ENCODE measurements at regions not wholly inside any gene's neighbourhood (a gene's known extent, or its start where the extent isn't known, plus 50 kb on each side); places are given as distances from the start of the nearest gene placed in this dataset.

GRCh38 chr1:192435704-192436103 is 118.9 kb downstream of the RGS21 start:
- Histone ChIP-seq H3K9ac (ENCODE audit: control insufficient read depth, extremely low read depth, insufficient read depth, low read length) (no peak overlapping the region), H4K20me1 (ENCODE audit: control insufficient read depth, extremely low read depth, insufficient read depth, low read length) (no peaks in the 10 kb centered on the region), H3K9me3 (ENCODE audit: control insufficient read depth, low read depth, low read length) (no peaks in the 10 kb centered on the region), H3K4me3 (ENCODE audit: control insufficient read depth in 2 of 3, extremely low read depth in 1 of 3, insufficient read depth in 2 of 3, low read depth in 1 of 3, low read length in 3 of 3) (no peak overlapping the region), H3K27me3 (ENCODE audit: control insufficient read depth, extremely low read depth, insufficient read depth, low read length) (no peaks in the 10 kb centered on the region), H3K79me2 (ENCODE audit: control insufficient read depth, insufficient read depth, low read length) (no peaks in the 10 kb centered on the region), H3K36me3 (ENCODE audit: control insufficient read depth in 2 of 2, extremely low read depth in 1 of 2, insufficient read depth in 2 of 2, low read length in 2 of 2) (no peaks in the 10 kb centered on the region), H3K27ac (ENCODE audit: control insufficient read depth, insufficient read depth, low read length) (no peak overlapping the region), H2AFZ (ENCODE audit: control insufficient read depth, low read length) (no peak overlapping the region), H3K9me1 (ENCODE audit: control insufficient read depth, extremely low read depth, insufficient read depth, low read length) (no peaks in the 10 kb centered on the region), H3K4me1 (ENCODE audit: control insufficient read depth, extremely low read depth, insufficient read depth, low read length) (peaks cover 9% of the 10 kb centered on the region), H3K4me2 (ENCODE audit: control insufficient read depth, extremely low read depth, insufficient read depth, low read depth, low read length) (no peak overlapping the region)
- dilution Hi-C loops (cut with MboI; ENCODE audit: extremely low pct_ligation_motif_present, low sequenced_read_pairs), result no loop called here
- FAIRE-seq, result no peak
- TF ChIP-seq EZH2 (IDR thresholded peaks at IDR 0.05; ENCODE audit: low read length), result no peak
- TF ChIP-seq CTCF (optimal IDR thresholded peaks at IDR 0.05 in 1 of 3, IDR thresholded peaks at IDR 0.05 in 1 of 3, conservative IDR thresholded peaks at IDR 0.05 in 1 of 3; ENCODE audit: extremely low read depth in 1 of 3, insufficient read depth in 2 of 3, low read length in 3 of 3), result no peak
- no peak for DNase-seq (ENCODE audit: low read depth, low spot score)

GRCh38 chr1:192436441-192437078 is 119.8 kb downstream of the RGS21 start:
- H3K27ac ChIP-seq (ENCODE audit: control insufficient read depth, insufficient read depth, low read length), result no peak overlapping the region
- H3K27me3 ChIP-seq (ENCODE audit: control insufficient read depth, extremely low read depth, insufficient read depth, low read length), result no peaks in the 10 kb centered on the region
- no peaks in the 10 kb centered on the region for H3K36me3 ChIP-seq (ENCODE audit: control insufficient read depth in 2 of 2, extremely low read depth in 1 of 2, insufficient read depth in 2 of 2, low read length in 2 of 2)
- TF ChIP-seq EZH2 (IDR thresholded peaks at IDR 0.05; ENCODE audit: low read length) (no peak), CTCF (optimal IDR thresholded peaks at IDR 0.05 in 1 of 3, IDR thresholded peaks at IDR 0.05 in 1 of 3, conservative IDR thresholded peaks at IDR 0.05 in 1 of 3; ENCODE audit: extremely low read depth in 1 of 3, insufficient read depth in 2 of 3, low read length in 3 of 3) (no peak)
- H2AFZ ChIP-seq (ENCODE audit: control insufficient read depth, low read length), result no peak overlapping the region
- FAIRE-seq (no peak), DNase-seq (ENCODE audit: low read depth, low spot score) (no peak)
- no peaks in the 10 kb centered on the region for H4K20me1 ChIP-seq (ENCODE audit: control insufficient read depth, extremely low read depth, insufficient read depth, low read length)
- H3K9me1 ChIP-seq (ENCODE audit: control insufficient read depth, extremely low read depth, insufficient read depth, low read length), result no peaks in the 10 kb centered on the region
- no peaks in the 10 kb centered on the region for H3K9me3 ChIP-seq (ENCODE audit: control insufficient read depth, low read depth, low read length)
- H3K79me2 ChIP-seq (ENCODE audit: control insufficient read depth, insufficient read depth, low read length), result no peaks in the 10 kb centered on the region
- dilution Hi-C loops (cut with MboI; ENCODE audit: extremely low pct_ligation_motif_present, low sequenced_read_pairs), result no loop called here
- H3K4me3 ChIP-seq (ENCODE audit: control insufficient read depth in 2 of 3, extremely low read depth in 1 of 3, insufficient read depth in 2 of 3, low read depth in 1 of 3, low read length in 3 of 3), result no peak overlapping the region
- peaks cover 9% of the 10 kb centered on the region for H3K4me1 ChIP-seq (ENCODE audit: control insufficient read depth, extremely low read depth, insufficient read depth, low read length)
- H3K9ac ChIP-seq (ENCODE audit: control insufficient read depth, extremely low read depth, insufficient read depth, low read length), result no peak overlapping the region
- no peak overlapping the region for H3K4me2 ChIP-seq (ENCODE audit: control insufficient read depth, extremely low read depth, insufficient read depth, low read depth, low read length)

Data from keratinocyte (primary cell).